HL-60 (cell line): ENCODE measurements at regions not wholly inside any gene's neighbourhood (a gene's known extent, or its start where the extent isn't known, plus 50 kb on each side); places are given as distances from the start of the nearest gene placed in this dataset.

ENCODE experiments used
- DNase-seq, 2 experiments: peaks; one replicate each; pipeline ENCODE4 v3.0.0-alpha.2; 2010 to 2020; ENCODE audit warnings: low read depth in 1 of 2, low spot score in 1 of 2
- H3K27ac ChIP-seq: fragments of 250-450 bp; sonication (Bioruptor Pico); replicated peaks from 2 replicates; pipeline ENCODE4 v1.5.1; 2020; ENCODE audit warnings: mild to moderate bottlenecking, moderate library complexity
- H3K27me3 ChIP-seq: fragments of 250-450 bp; sonication (Bioruptor Pico); 2 replicates; pipeline ENCODE4 v1.5.1; 2021; ENCODE audit warnings: mild to moderate bottlenecking, moderate library complexity; ENCODE audit not compliant: insufficient read depth, poor library complexity, severe bottlenecking
- H3K4me3 ChIP-seq: replicated peaks from 2 replicates; pipeline ENCODE4 v1.5.1; 2011; ENCODE audit warnings: mild to moderate bottlenecking, control low read depth, low read length; ENCODE audit not compliant: insufficient read depth
- GABPA ChIP-seq: IDR thresholded peaks from 2 replicates; pipeline ENCODE4 v1.6.1; 2012; ENCODE audit warnings: low read depth
- POLR2AphosphoS5 ChIP-seq: IDR thresholded peaks from 2 replicates; pipeline ENCODE4 v1.6.1; 2012; ENCODE audit warnings: low read depth
- SPI1 ChIP-seq: IDR thresholded peaks from 2 replicates; pipeline ENCODE4 v1.6.1; 2012; ENCODE audit warnings: low read depth, mild to moderate bottlenecking, borderline replicate concordance
- TF ChIP-seq, protein P1 (sequence below): IDR thresholded peaks from one replicate; pipeline ENCODE4 v1.5.1; 2011; ENCODE audit warnings: low read length, control low read depth, inconsistent platforms; ENCODE audit not compliant: insufficient read depth
- TF ChIP-seq, protein P2 (sequence below): IDR thresholded peaks from 2 replicates; pipeline ENCODE4 v1.6.1; 2012; ENCODE audit warnings: low read depth; ENCODE audit not compliant: insufficient replicate concordance

DNA sequence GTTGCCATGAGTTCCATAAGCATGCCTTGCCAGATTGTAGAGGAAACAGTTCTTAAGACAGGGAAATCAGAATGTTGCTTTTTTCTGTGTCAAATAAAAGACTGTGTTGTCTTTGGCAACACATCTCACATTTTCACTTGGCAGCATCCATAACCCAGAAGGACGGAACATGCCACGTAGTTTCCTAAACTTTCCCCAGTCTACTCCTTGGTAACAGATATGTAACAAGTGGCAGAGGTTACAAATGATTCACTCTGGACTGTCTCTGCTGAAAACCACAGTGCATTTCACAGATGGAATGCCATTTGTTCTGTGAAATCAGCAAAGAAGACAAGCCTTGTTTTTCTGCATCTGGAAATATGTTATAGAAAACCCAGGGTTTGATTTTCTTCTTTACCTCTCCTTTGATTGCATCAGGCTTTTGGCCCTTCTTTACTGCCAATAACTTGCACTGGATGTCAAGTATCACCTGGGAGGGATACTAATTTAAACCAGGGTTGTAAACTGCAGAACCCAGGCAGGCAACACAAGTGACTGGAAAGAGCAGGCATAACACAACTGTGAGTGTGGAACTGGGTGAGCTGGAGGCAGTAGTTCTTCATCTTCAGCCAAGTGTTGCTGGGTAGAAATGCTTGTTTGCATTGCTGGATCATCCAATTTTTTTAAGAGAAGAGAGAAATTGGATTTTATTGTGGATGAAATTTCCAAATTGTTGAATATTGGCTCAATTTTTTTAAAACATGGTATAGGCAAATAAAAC lies 124.4 kb upstream of the FOXB1 start:
- Histone ChIP-seq H3K27ac (no peak overlapping the region), H3K4me3 (no peak overlapping the region), H3K27me3 (no peaks in the 10 kb centered on the region)
- DNase-seq, result no peak
- TF ChIP-seq, protein P1, sequence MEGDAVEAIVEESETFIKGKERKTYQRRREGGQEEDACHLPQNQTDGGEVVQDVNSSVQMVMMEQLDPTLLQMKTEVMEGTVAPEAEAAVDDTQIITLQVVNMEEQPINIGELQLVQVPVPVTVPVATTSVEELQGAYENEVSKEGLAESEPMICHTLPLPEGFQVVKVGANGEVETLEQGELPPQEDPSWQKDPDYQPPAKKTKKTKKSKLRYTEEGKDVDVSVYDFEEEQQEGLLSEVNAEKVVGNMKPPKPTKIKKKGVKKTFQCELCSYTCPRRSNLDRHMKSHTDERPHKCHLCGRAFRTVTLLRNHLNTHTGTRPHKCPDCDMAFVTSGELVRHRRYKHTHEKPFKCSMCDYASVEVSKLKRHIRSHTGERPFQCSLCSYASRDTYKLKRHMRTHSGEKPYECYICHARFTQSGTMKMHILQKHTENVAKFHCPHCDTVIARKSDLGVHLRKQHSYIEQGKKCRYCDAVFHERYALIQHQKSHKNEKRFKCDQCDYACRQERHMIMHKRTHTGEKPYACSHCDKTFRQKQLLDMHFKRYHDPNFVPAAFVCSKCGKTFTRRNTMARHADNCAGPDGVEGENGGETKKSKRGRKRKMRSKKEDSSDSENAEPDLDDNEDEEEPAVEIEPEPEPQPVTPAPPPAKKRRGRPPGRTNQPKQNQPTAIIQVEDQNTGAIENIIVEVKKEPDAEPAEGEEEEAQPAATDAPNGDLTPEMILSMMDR, result no peak
- TF ChIP-seq SPI1 (no peak), GABPA (no peak), POLR2AphosphoS5 (no peak)
- TF ChIP-seq, protein P2, sequence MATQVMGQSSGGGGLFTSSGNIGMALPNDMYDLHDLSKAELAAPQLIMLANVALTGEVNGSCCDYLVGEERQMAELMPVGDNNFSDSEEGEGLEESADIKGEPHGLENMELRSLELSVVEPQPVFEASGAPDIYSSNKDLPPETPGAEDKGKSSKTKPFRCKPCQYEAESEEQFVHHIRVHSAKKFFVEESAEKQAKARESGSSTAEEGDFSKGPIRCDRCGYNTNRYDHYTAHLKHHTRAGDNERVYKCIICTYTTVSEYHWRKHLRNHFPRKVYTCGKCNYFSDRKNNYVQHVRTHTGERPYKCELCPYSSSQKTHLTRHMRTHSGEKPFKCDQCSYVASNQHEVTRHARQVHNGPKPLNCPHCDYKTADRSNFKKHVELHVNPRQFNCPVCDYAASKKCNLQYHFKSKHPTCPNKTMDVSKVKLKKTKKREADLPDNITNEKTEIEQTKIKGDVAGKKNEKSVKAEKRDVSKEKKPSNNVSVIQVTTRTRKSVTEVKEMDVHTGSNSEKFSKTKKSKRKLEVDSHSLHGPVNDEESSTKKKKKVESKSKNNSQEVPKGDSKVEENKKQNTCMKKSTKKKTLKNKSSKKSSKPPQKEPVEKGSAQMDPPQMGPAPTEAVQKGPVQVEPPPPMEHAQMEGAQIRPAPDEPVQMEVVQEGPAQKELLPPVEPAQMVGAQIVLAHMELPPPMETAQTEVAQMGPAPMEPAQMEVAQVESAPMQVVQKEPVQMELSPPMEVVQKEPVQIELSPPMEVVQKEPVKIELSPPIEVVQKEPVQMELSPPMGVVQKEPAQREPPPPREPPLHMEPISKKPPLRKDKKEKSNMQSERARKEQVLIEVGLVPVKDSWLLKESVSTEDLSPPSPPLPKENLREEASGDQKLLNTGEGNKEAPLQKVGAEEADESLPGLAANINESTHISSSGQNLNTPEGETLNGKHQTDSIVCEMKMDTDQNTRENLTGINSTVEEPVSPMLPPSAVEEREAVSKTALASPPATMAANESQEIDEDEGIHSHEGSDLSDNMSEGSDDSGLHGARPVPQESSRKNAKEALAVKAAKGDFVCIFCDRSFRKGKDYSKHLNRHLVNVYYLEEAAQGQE, result no peak

DNA sequence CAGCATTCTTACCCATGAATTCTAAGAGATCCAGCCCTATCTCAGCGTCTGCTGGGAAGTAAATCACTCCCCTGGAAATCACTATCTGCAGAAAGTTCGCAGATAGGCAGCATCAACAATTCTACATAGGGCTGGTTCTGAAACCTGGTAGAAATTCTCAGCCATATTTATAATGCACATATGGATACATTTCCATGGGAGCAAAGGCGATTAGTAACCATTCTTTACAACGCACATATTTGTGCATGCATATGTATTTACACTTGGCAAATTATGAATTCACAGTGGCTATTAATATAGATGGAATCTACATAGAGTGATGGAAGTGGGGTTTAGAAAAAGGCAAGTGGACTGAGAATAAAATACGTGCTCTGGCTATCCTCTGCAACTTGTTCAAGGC lies 128.0 kb upstream of the FOXB1 start:
- no peak overlapping the region for H3K27ac ChIP-seq
- no peak overlapping the region for H3K4me3 ChIP-seq
- DNase-seq, result no peak
- TF ChIP-seq GABPA (no peak), POLR2AphosphoS5 (no peak), SPI1 (no peak)
- TF ChIP-seq, protein P2, result no peak
- TF ChIP-seq, protein P1, result no peak
- H3K27me3 ChIP-seq, result no peaks in the 10 kb centered on the region

DNA sequence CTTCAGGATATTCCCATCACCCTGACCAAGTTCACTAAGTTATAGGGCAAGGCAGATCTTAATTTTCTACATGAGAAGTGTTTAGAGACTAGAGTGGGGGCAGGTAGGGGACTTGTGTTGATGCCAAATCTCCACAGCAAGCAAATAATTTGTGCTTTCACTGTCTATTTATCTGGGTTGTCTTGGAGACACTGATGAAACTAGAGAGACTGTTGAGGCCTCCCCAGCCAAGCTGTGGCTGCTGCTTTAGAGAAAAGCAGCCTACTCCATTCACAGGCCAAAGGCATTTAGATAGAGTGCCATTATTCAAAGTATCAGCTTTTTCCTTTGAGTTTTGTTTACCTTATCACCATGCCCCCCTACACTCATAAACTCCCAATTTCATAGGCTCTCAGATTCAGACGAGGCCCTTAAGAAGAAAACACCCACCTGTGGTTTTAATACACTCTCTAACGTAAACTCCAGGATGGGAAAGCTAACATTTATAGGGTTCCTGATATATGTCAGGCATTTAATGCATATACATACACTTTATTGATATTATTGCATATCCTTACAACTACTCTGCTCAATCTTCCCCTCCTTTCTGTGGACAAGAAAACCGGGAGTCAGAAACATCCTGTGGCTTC lies 130.4 kb upstream of the FOXB1 start:
- Histone ChIP-seq H3K27ac (no peak overlapping the region), H3K4me3 (no peak overlapping the region), H3K27me3 (no peaks in the 10 kb centered on the region)
- no peak for TF ChIP-seq SPI1
- TF ChIP-seq, protein P1, result no peak
- no peak for TF ChIP-seq GABPA
- no peak for TF ChIP-seq POLR2AphosphoS5
- TF ChIP-seq, protein P2, result no peak
- no peak for DNase-seq
